Keratinocyte (primary cell): ENCODE measurements at regions not wholly inside any gene's neighbourhood (a gene's known extent, or its start where the extent isn't known, plus 50 kb on each side); places are given as distances from the start of the nearest gene placed in this dataset.

Source experiments
- DNase-seq: peaks from one replicate; pipeline ENCODE4 v3.0.0-alpha.2; 2011; ENCODE audit warnings: low read depth, missing footprints, low spot score
- FAIRE-seq: peaks from 2 replicates; lab custom pipeline; 2011; peaks lifted over from hg19 to GRCh38; lab: Jason Lieb, UNC
- H2AFZ ChIP-seq: 2 replicates; pipeline ENCODE4 v1.6.0; 2012; ENCODE audit warnings: low read length, control low read depth, inconsistent platforms; ENCODE audit not compliant: control insufficient read depth
- H3K27ac ChIP-seq: 2 replicates; pipeline ENCODE4 v1.5.1; 2011; ENCODE audit warnings: low read length; ENCODE audit not compliant: control insufficient read depth, insufficient read depth
- H3K27me3 ChIP-seq: 3 replicates; pipeline ENCODE4 v1.6.0; 2011; ENCODE audit warnings: low read length; ENCODE audit not compliant: control insufficient read depth, insufficient read depth; ENCODE audit errors: extremely low read depth
- H3K36me3 ChIP-seq, 2 experiments: 2 replicates in 1 of 2; 3 replicates in 1 of 2; pipeline ENCODE4 v1.5.1; 2011; ENCODE audit warnings: low read length in 2 of 2, mild to moderate bottlenecking in 1 of 2; ENCODE audit not compliant: control insufficient read depth in 2 of 2, insufficient read depth in 2 of 2; ENCODE audit errors: extremely low read depth in 1 of 2
- H3K4me1 ChIP-seq: 3 replicates; pipeline ENCODE4 v1.5.1; 2011; ENCODE audit warnings: low read length; ENCODE audit not compliant: control insufficient read depth, insufficient read depth; ENCODE audit errors: extremely low read depth
- H3K4me2 ChIP-seq: 3 replicates; pipeline ENCODE4 v1.6.0; 2011; ENCODE audit warnings: low read depth, low read length; ENCODE audit not compliant: control insufficient read depth, insufficient read depth; ENCODE audit errors: extremely low read depth
- H3K4me3 ChIP-seq, 3 experiments: fragments of 200-600 bp in 1 of 3; sonication (generic) in 1 of 3; 2 replicates in 2 of 3; 3 replicates in 1 of 3; pipeline ENCODE4 v1.5.1; 2011 to 2016; ENCODE audit warnings: low read length in 3 of 3, mild to moderate bottlenecking in 3 of 3, control low read depth in 2 of 3, inconsistent platforms in 1 of 3, low read depth in 1 of 3, mixed read lengths in 1 of 3, mixed run types in 1 of 3, moderate library complexity in 1 of 3; ENCODE audit not compliant: control insufficient read depth in 2 of 3, insufficient read depth in 2 of 3; ENCODE audit errors: extremely low read depth in 1 of 3
- H3K79me2 ChIP-seq: 2 replicates; pipeline ENCODE4 v1.6.0; 2012; ENCODE audit warnings: low read length; ENCODE audit not compliant: control insufficient read depth, insufficient read depth
- H3K9ac ChIP-seq: 3 replicates; pipeline ENCODE4 v1.6.0; 2011; ENCODE audit warnings: low read length; ENCODE audit not compliant: control insufficient read depth, insufficient read depth; ENCODE audit errors: extremely low read depth
- H3K9me1 ChIP-seq: 3 replicates; pipeline ENCODE4 v1.6.0; 2011; ENCODE audit warnings: low read length; ENCODE audit not compliant: control insufficient read depth, insufficient read depth; ENCODE audit errors: extremely low read depth
- H3K9me3 ChIP-seq: 2 replicates; pipeline ENCODE4 v1.5.1; 2012; ENCODE audit warnings: low read depth, low read length; ENCODE audit not compliant: control insufficient read depth
- H4K20me1 ChIP-seq: 3 replicates; pipeline ENCODE4 v1.6.0; 2011; ENCODE audit warnings: low read length; ENCODE audit not compliant: control insufficient read depth, insufficient read depth; ENCODE audit errors: extremely low read depth
- CTCF ChIP-seq, 3 experiments: IDR thresholded peaks in 1 of 3; conservative IDR thresholded peaks in 1 of 3; optimal IDR thresholded peaks in 1 of 3; 2 replicates in 2 of 3; 3 replicates in 1 of 3; pipeline versions ENCODE3 to v1.5.1; 2011; ENCODE audit warnings: low read length in 3 of 3, mild to moderate bottlenecking in 3 of 3, moderate library complexity in 2 of 3, control low read depth in 1 of 3, inconsistent platforms in 1 of 3; ENCODE audit not compliant: insufficient read depth in 2 of 3; ENCODE audit errors: extremely low read depth in 1 of 3
- EZH2 ChIP-seq: IDR thresholded peaks from one replicate; pipeline ENCODE4 v1.6.1; 2012; ENCODE audit warnings: inconsistent platforms, mild to moderate bottlenecking, low read length, moderate library complexity
- dilution Hi-C: fragments of 300-500 bp; cut with MboI; formaldehyde crosslinking; loops from one replicate; pipeline ENCODE4 v1.7.0; 2020; ENCODE audit warnings: low sequenced_read_pairs; ENCODE audit not compliant: extremely low pct_ligation_motif_present

GRCh38 chr18:76640438-76640837 is 145.4 kb upstream of the ZNF516 start:
- no peaks in the 10 kb centered on the region for H3K79me2 ChIP-seq
- no peak for DNase-seq
- no peaks in the 10 kb centered on the region for H3K27me3 ChIP-seq
- H3K9ac ChIP-seq: no peak overlapping the region
- no peaks in the 10 kb centered on the region for H4K20me1 ChIP-seq
- no peak overlapping the region for H2AFZ ChIP-seq
- no peak overlapping the region for H3K4me3 ChIP-seq
- dilution Hi-C loops: no loop called here
- H3K27ac ChIP-seq: no peak overlapping the region
- no peaks in the 10 kb centered on the region for H3K9me3 ChIP-seq
- no peaks in the 10 kb centered on the region for H3K36me3 ChIP-seq
- no peak for FAIRE-seq
- no peak overlapping the region for H3K4me2 ChIP-seq
- TF ChIP-seq CTCF (optimal IDR thresholded peaks at IDR 0.05 in 1 of 3, IDR thresholded peaks at IDR 0.05 in 1 of 3, conservative IDR thresholded peaks at IDR 0.05 in 1 of 3; ENCODE audit: extremely low read depth in 1 of 3, insufficient read depth in 2 of 3, low read length in 3 of 3): no peak
- no peak for TF ChIP-seq EZH2
- no peaks in the 10 kb centered on the region for H3K9me1 ChIP-seq
- no peaks in the 10 kb centered on the region for H3K4me1 ChIP-seq

DNA sequence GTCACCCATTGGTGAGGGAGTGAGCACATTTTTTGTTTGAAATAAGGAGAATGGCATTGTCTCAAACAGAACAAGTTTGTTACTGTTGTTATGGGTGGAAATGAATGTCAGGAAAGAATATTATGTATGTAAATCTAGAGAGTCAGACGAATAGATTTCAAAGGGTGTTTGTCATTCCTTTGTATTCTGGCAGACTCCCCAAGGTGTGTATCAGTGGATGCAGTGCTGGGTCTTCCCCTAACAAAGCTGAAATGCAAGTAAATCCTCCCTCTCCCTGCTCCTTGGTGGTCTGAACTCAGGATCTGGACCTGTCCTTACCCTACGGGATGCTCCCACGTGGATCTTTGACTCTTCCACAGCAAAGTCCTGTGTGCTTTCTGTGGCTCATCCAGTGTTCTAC is 139.5 kb upstream of the ZNF516 start:
- no peaks in the 10 kb centered on the region for H3K9me1 ChIP-seq
- H3K27me3 ChIP-seq: no peaks in the 10 kb centered on the region
- no peaks in the 10 kb centered on the region for H3K79me2 ChIP-seq
- H3K27ac ChIP-seq: no peak overlapping the region
- no peaks in the 10 kb centered on the region for H3K9me3 ChIP-seq
- H3K4me2 ChIP-seq: no peak overlapping the region
- no peak for DNase-seq
- TF ChIP-seq CTCF (optimal IDR thresholded peaks at IDR 0.05 in 1 of 3, IDR thresholded peaks at IDR 0.05 in 1 of 3, conservative IDR thresholded peaks at IDR 0.05 in 1 of 3; ENCODE audit: extremely low read depth in 1 of 3, insufficient read depth in 2 of 3, low read length in 3 of 3) (no peak), EZH2 (no peak)
- dilution Hi-C loops: no loop called here
- H3K4me1 ChIP-seq: no peaks in the 10 kb centered on the region
- no peaks in the 10 kb centered on the region for H4K20me1 ChIP-seq
- H2AFZ ChIP-seq: no peak overlapping the region
- no peaks in the 10 kb centered on the region for H3K36me3 ChIP-seq
- FAIRE-seq: no peak
- H3K9ac ChIP-seq: no peak overlapping the region
- H3K4me3 ChIP-seq: no peak overlapping the region
